ENCODE measurements at regions not wholly inside any gene's neighbourhood (a gene's known extent, or its start where the extent isn't known, plus 50 kb on each side); places are given as distances from the start of the nearest gene placed in this dataset.

DNA sequence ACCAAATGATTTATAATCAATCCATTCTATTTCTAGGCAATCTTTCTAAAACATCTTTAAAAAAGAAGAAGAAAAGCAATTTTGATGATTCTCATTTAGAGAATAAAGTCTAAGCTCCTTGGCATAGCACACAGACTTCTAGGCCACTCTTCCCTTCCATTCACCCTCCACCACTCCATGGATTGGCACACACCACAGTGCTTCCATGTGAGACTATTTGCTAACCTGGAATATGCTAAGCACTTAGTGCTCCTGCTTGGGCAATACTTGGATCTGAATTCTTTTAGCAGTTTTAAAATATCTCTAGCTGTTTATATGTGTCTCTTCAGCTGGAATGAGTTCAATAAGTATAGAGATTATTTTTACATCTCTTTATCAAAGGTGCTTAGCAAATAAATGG is 177.6 kb upstream of the FBXL7 start:
- TF ChIP-seq, protein P1, sequence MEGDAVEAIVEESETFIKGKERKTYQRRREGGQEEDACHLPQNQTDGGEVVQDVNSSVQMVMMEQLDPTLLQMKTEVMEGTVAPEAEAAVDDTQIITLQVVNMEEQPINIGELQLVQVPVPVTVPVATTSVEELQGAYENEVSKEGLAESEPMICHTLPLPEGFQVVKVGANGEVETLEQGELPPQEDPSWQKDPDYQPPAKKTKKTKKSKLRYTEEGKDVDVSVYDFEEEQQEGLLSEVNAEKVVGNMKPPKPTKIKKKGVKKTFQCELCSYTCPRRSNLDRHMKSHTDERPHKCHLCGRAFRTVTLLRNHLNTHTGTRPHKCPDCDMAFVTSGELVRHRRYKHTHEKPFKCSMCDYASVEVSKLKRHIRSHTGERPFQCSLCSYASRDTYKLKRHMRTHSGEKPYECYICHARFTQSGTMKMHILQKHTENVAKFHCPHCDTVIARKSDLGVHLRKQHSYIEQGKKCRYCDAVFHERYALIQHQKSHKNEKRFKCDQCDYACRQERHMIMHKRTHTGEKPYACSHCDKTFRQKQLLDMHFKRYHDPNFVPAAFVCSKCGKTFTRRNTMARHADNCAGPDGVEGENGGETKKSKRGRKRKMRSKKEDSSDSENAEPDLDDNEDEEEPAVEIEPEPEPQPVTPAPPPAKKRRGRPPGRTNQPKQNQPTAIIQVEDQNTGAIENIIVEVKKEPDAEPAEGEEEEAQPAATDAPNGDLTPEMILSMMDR (IDR thresholded peaks at IDR 0.05; ENCODE audit: poor library complexity) = no peak
- TF ChIP-seq EZH2phosphoT487 (IDR thresholded peaks at IDR 0.05; ENCODE audit: low read depth, severe bottlenecking, unreplicated experiment) (no peak), EZH2 (IDR thresholded peaks at IDR 0.05; ENCODE audit: borderline replicate concordance) (no peak)
